Caki2 (cell line): ENCODE measurements at regions not wholly inside any gene's neighbourhood (a gene's known extent, or its start where the extent isn't known, plus 50 kb on each side); places are given as distances from the start of the nearest gene placed in this dataset.

Source experiments
- DNase-seq: peaks from one replicate; pipeline ENCODE4 v3.0.0-alpha.2; 2015; ENCODE audit warnings: low read depth
- in situ Hi-C: cut with HindIII; loops from 2 replicates; pipeline ENCODE4 v1.10.0; 2016; ENCODE audit warnings: low sequenced_read_pairs, low pct_unique_long_range_greater_than_20kb, mixed read lengths

DNA sequence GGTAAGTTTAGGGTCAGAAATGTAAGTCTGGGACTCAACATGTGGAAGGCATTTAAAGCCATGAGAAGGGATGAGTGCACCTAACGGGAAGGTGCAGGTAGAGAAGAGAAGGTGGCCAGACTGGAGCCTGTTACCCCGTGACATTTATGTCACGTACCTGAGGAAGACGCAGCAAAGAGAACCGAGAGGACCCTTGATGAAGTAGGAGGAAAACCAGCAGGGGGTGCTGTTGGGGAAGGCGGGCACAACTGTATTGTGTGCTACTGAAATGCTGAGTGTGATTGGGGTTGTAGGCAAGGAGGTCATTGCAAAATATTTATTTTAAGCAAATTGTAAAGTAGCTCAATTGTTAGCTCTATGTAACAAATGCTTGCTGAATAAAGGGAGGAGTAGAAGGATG is 338.2 kb upstream of the PRKCQ start:
- DNase-seq: no peak
- in situ Hi-C loops: no loop called here

GRCh38 chr10:6917125-6917524 is 337.0 kb upstream of the PRKCQ start:
- no peak for DNase-seq
- in situ Hi-C loops: no loop called here

DNA sequence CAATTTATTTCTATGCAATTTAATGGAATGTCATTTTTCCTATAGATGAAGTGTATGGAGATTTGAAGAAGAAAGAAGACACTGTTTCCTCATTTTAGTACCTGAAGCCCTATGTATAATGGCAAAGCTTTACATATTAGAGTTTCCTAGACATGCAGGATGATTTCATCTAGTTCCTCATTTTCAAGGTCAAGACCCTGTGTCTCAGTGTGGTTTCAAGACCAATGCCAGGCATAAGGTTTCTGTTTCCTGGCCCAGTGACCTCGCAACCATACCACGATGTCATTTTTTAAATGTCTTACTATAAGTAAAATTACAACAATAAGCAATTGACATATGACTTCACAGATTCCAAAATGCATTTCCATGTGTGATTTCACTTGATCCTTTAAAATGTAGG is 336.5 kb upstream of the PRKCQ start:
- DNase-seq: no peak
- in situ Hi-C loops: no loop called here

DNA sequence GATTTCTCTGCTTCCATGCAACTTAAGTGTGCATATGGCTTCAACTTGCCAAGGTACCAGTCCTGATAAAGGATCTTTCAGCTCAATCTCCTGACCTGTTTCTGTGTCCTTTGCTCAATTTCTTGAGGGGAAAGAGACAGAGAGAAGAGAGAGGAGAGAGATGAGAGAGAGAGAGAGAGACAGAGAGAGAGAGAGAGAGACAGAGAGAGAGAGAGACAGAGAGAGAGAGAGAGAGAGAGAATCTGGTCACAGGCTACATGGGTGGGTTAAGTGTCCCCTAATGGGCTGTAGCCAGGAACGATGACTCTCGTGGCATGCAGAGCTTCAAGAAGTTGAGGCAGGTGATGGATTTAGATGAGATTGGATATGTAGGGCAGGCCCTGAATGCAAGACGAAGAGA is 335.2 kb upstream of the PRKCQ start:
- in situ Hi-C loops: no loop called here
- DNase-seq: no peak

DNA sequence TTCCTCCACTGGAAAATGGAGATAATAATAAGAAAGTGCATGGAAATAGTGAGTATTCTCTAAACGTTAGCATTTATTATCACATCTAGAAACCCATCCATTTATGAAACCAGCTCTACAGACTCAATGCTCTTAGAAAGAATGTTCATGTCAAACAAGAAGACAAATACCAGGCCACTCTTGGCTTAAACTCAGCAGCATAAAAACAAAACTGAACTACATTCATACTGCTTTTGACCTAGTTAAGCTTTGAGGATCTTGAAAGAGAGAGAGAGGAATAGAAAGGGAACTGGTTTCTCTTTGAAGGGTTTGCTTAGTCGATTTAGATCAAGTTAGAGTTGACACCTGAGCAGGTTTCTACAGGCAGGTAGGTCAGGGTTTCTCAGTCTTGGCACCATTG is 332.9 kb upstream of the PRKCQ start:
- in situ Hi-C loops: no loop called here
- DNase-seq: no peak

DNA sequence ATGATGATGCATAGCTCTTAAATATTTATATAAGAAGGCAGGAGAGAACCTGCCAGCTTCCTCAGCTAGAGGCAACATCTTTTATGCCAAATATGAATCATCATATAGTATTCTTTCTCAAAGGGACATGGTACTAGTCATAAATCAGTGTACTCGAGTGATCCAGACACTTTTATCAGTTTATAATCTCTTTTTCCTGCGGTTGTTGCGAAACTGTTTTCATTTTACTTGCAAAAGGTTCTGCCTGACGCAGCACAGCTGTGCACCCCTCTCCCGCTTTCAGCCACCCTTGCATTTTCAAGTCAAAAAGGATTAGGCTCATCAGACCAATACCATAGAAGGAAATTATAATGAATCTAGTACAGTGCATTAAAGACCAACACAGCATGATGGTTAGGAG is 332.3 kb upstream of the PRKCQ start:
- in situ Hi-C loops: no loop called here
- DNase-seq: no peak

DNA sequence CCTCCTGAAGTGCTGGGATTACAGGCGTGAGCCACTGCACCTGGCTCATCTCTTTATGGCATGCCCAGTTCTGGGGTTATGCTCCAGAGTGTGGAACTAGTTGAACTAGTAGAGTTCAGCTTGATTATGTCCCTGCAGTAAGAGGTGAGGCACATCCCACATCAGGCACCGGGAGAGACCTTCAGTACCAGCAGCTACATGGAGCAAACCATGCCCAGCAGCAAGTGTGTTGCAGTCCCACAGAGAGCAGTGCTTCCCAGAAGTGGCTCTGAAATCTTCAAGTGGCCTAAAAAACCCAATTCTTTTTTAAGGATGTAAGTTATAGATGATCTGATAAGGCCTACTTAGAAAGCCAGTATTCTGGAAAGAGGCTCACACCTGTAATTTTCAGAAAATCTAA is 331.9 kb upstream of the PRKCQ start:
- no peak for DNase-seq
- in situ Hi-C loops: no loop called here

DNA sequence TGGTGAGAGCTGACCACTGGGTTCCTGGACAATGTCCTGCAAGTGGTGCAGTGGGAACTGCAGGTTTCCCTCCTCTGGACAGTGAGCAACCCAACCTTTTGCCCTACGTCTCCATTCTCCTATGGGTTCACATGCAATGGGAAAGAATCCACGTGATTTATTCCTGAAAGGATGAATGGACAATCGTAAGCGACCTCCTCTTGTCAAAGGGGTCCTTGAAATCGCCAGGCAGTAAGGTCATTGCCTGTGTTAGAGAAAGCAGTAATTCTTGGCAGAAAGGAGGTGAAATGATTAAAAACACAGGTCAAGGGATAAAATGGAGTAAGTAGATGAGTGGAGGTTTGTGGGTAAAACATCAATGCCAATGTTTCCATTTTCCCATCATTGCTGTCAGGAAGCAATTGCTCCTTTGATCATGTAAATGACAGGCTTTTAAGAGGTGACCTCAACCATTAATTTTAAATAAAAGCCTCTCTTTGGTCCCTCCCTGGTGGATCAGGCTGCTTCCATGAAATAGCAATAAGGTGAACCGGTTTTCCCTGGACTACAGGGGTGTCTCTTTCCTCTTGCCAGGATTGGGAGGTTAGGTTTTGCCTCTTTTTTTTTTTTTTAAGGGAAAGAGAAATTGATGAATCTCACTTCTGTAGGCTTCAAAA is 330.0 kb upstream of the PRKCQ start:
- no peak for DNase-seq
- in situ Hi-C loops: no loop called here

GRCh38 chr10:6907877-6908530 is 327.9 kb upstream of the PRKCQ start:
- in situ Hi-C loops: no loop called here

GRCh38 chr10:6894405-6894804 is 314.3 kb upstream of the PRKCQ start:
- no peak for DNase-seq
- in situ Hi-C loops: no loop called here

More at GRCh38 chr10:6907877-6908530, 327.9 kb upstream of the PRKCQ start:
- no peak for DNase-seq

- no peak for DNase-seq
- in situ Hi-C loops: no loop called here
Observed at GRCh38 chr10:6892864-6893263, 312.8 kb upstream of the PRKCQ start.

- in situ Hi-C loops: no loop called here
Observed at GRCh38 chr10:6891924-6892323, 311.8 kb upstream of the PRKCQ start.

GRCh38 chr10:6889718-6890117 is 309.6 kb upstream of the PRKCQ start:
- in situ Hi-C loops: no loop called here
- DNase-seq: no peak

More at GRCh38 chr10:6891924-6892323, 311.8 kb upstream of the PRKCQ start:
- DNase-seq: no peak

DNA sequence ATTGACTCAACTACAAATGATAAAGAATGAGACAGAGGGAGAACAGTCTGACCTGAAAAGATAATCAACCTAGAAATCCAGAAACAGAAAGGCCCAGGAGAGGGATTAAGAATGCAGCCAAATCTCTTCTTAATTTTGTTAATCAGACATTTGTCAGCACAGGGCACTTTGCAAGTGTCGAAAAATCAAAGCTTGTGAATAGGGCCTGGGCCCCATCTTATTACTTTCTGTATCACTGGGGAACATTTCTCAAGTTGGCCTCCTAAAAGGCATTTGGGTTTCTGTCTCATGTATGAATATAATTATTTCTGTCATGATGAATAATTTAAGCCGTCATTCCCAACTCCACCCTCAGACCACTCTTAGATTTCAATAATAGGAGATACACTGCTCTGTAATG is 308.4 kb upstream of the PRKCQ start:
- no peak for DNase-seq
- in situ Hi-C loops: no loop called here

DNA sequence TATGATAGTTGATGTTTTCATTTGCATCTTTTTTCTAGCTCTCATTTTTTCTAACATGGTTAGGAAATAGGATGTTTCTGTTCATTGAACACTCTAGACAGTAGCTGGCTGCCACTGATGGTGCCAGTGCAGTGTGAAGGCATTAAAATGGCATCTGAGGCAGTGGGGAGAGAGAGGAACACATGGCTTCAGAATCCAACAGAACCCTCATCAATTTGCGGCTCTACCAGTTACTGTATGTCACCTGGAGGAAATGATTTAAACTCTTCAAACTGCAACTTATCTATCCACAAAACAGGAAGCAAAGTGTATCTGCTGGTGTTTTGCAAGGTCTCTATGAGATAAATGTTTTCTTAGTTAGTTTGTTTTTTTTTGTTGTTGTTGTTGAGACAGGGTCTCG is 305.2 kb upstream of the PRKCQ start:
- in situ Hi-C loops: no loop called here
- DNase-seq: no peak

- DNase-seq: no peak
- in situ Hi-C loops: no loop called here
Observed at GRCh38 chr10:6881987-6882386, 301.9 kb upstream of the PRKCQ start.

DNA sequence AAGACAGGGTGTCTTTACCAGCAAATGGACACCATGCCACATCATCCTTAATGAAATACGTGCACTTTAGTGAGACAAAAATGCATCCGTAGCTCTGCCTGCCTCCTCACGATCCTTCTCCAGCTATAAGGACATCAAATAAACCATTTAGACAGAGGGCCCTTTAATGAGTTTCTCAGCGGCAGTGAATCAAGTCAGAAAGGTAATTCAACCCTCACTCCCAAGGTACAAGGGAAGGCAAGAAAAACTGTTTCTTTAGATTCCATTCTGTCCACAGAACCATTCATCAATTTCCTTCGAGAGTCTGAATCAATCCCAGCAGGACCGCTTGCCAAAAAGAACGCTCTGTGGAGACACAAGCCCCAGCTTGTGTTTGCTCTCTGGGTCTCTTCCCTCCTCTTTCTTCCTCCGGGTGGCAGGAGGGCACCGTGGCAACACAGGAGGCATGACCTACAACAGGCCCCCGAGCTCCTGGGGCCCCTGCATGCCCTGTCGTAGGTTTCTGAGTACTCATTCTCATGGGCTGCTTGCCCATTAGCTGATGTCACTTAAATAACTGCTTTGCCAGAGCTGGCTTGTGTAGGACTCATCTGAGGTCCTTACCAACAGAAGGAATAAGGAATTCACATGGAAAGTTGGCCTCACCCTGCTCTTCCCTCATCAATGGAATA is 297.8 kb upstream of the PRKCQ start:
- DNase-seq: no peak

GRCh38 chr10:6877336-6877721 is 297.3 kb upstream of the PRKCQ start:
- DNase-seq: no peak
- in situ Hi-C loops: no loop called here

More for the DNA sequence above, 297.8 kb upstream of the PRKCQ start:
- in situ Hi-C loops: no loop called here

DNA sequence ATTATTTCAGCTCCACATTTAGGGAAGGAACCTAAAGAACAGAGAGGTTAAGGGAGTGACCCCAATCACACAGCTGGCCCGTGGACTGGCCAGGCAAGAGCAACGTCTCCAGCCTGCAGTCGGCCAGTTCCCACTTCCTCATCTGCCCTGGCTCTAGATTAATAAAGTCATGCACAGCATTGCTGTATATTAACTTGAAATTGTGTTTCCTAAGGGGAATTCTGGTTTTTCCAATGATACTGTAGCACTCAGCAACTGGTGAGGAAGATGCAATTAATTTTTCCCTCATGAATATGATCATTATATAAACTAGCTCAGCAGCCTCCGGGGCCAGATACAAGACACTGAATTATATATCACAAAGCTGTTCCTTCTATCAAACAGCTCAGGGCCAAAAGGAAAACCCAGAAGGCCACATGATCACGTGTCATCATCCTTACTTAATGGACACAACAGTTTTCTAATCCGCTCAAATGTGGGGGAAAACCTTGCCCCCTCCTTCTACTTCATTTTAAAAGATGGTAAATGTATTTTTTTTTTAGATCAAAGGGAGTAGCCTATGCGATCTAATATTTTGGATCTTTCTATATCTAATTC is 295.3 kb upstream of the PRKCQ start:
- no peak for DNase-seq
- in situ Hi-C loops: no loop called here
